Natural killer cell treated with Interleukin-12 subunit alpha and Interleukin-12 subunit beta and Interleukin-15 and Interleukin-18, amount 100 ng/mL, for 72 hours (primary cell): ENCODE measurements at regions not wholly inside any gene's neighbourhood (a gene's known extent, or its start where the extent isn't known, plus 50 kb on each side); places are given as distances from the start of the nearest gene placed in this dataset.

Experiments used
- ATAC-seq, 2 donors: fragments of 150-1000 bp; cut with Tn5 transposase in 1 of 2; sonication (Bioruptor Pico), chemical (Tn5 transposase) in 1 of 2; 2 replicates each; pipeline ENCODE4 v1.10.0; 2021
- DNase-seq: peaks from one replicate; pipeline ENCODE4 v3.0.0; 2022; ENCODE audit warnings: low spot score
- H3K27ac Mint-ChIP-seq, 2 donors: 1 replicate in 1 of 2; 2 replicates in 1 of 2; pipeline ENCODE4 v1.8.0; 2022; ENCODE audit warnings: mixed read lengths in 2 of 2, mild to moderate bottlenecking in 1 of 2, moderate library complexity in 1 of 2
- H3K27me3 Mint-ChIP-seq, 2 donors: 1 replicate in 1 of 2; 2 replicates in 1 of 2; pipeline ENCODE4 v1.8.0; 2022; ENCODE audit warnings: mixed read lengths in 2 of 2
- H3K36me3 Mint-ChIP-seq: one replicate; pipeline ENCODE4 v1.8.0; 2022; ENCODE audit warnings: mixed read lengths
- H3K4me1 Mint-ChIP-seq, 2 donors: 1 replicate in 1 of 2; 2 replicates in 1 of 2; pipeline ENCODE4 v1.8.0; 2022; ENCODE audit warnings: low read depth in 2 of 2, mixed read lengths in 2 of 2, mild to moderate bottlenecking in 1 of 2
- H3K4me3 Mint-ChIP-seq: one replicate; pipeline ENCODE4 v1.8.0; 2022; ENCODE audit warnings: mixed read lengths
- H3K9me3 Mint-ChIP-seq: 2 replicates; pipeline ENCODE4 v1.8.0; 2022; ENCODE audit warnings: mixed read lengths

DNA sequence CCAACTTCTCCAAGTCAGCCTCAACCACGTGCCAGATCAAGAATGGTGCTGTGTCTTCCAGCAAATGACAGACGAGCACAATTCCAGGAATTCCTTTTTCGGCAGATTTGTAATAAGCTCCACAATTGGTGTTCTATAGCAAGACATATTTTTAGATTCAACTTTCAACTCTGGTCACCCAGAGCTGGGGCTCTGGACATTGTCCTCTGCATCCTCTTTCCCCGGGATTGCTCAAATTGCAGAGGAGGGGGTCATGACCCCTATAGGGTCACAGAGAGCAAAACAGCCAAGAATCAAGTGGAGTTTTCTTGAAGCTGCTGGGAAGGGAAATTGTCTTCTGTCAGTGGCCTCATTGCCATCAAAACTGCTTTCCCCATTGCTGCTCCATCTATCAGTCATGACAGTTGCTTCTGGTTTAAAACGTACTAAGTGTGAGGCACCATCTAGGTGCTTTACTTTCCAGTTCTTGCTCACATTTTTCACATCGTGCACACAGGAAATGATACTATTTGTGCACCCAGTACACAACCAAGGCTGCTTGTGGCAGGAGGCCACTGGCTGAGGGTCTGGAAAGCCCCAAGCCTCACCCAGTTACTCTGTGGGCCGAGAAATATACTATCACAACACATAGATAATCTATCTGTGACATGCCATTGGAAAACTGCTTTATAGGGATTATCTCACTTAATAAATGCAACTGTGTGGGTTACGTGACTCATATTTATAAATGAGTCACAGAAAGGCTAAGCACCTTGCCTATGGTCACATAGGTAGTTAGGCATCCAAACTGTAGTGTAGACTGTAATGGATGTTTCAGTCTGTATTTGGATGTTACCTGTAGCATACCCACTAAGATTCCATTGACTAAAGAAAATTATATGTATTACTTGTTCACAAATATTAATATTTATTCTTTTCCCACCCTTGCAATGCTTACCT lies 91.7 kb upstream of the PHOX2B start:
- ATAC-seq (no peak), DNase-seq (no peak)
- Mint-ChIP-seq H3K4me1 (no peaks in the 10 kb centered on the region), H3K27me3 (peaks cover 0 to 4% of the 10 kb centered on the region in 2 donors), H3K4me3 (no peak overlapping the region), H3K9me3 (no peaks in the 10 kb centered on the region), H3K27ac (no peak overlapping the region), H3K36me3 (no peaks in the 10 kb centered on the region)

DNA sequence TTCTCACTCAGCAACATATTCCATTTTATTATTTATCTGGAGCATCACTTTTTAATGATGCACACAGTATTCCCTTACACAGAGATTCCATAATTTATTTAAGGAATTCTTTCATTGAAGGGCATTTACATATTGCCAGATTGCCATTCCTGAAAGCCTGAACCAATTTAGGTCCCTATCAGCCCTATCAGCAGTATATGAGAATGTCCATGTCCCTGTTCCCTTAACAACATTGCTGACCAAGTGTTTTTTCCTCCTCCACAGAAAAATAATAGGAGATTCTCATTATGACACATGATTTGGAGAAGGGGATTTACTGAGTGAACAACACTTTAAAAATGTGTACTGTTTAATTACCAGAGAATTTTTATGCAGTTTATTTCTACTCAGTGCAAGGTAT lies 90.1 kb upstream of the PHOX2B start:
- no peaks in the 10 kb centered on the region for H3K9me3 Mint-ChIP-seq
- H3K4me1 Mint-ChIP-seq: no peaks in the 10 kb centered on the region
- no peaks in the 10 kb centered on the region for H3K27me3 Mint-ChIP-seq
- ATAC-seq (no peak), DNase-seq (no peak)
- H3K27ac Mint-ChIP-seq: no peak overlapping the region
- no peak overlapping the region for H3K4me3 Mint-ChIP-seq
- H3K36me3 Mint-ChIP-seq: no peaks in the 10 kb centered on the region

DNA sequence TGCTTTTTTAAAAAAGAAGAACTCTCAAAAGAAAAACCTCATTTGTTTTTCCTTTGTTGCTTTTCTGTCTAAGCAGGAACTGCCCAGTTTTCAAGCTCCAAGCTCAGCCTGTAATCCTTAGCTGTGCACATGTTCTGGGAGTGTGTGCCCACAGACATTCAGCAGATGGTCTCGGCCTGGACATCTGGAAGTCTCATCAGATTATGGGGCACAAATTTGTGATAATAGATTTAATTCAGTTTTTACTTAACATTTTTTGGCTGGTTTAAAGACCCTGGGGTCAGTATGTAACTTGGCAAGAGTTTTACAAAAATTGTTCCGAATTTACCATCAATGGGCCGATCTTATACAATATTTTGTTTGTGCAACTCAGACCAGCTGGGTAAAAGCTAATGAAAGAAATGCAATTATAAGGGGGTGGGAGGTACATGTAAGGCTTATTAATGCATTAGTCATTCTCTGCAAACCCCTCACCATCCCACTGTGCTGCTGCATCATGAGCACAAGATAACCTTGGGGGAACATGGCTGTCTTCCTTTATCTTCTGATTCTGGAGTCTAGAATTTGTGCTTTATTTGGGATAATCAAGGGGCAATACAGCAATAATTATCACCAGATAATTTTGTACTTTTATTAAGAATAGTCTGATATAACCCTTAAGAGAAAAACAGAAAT lies 86.9 kb upstream of the PHOX2B start:
- DNase-seq (no peak), ATAC-seq (no peak)
- no peak overlapping the region for H3K4me3 Mint-ChIP-seq
- H3K4me1 Mint-ChIP-seq: no peaks in the 10 kb centered on the region
- H3K36me3 Mint-ChIP-seq: no peaks in the 10 kb centered on the region
- H3K27ac Mint-ChIP-seq: no peak overlapping the region
- peaks cover under 1 to 11% of the 10 kb centered on the region in 2 donors for H3K27me3 Mint-ChIP-seq
- H3K9me3 Mint-ChIP-seq: no peaks in the 10 kb centered on the region

DNA sequence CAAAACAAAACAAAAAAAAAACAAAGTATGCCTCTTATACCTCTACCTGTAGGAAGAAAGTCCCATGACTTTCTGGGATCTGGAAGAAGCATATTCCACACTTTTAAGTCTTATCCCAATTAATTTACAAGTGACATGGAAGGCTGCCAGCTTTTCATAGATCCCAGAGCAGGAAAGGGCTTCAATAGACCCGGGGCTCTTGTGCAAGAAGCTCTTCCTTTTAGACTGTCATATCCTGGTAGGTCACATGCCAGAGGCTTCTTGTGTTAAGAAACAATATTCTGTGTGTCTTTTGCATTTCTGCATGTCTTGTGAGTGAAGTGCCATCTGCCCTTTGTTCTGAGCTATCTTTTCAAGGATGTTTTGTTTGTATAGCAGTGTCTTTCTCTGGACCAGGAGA lies 84.4 kb upstream of the PHOX2B start:
- H3K4me3 Mint-ChIP-seq: no peak overlapping the region
- H3K9me3 Mint-ChIP-seq: no peaks in the 10 kb centered on the region
- no peak overlapping the region for H3K27ac Mint-ChIP-seq
- ATAC-seq (no peak), DNase-seq (no peak)
- peaks cover 2 to 16% of the 10 kb centered on the region in 2 donors for H3K27me3 Mint-ChIP-seq
- H3K4me1 Mint-ChIP-seq: no peaks in the 10 kb centered on the region
- no peaks in the 10 kb centered on the region for H3K36me3 Mint-ChIP-seq

DNA sequence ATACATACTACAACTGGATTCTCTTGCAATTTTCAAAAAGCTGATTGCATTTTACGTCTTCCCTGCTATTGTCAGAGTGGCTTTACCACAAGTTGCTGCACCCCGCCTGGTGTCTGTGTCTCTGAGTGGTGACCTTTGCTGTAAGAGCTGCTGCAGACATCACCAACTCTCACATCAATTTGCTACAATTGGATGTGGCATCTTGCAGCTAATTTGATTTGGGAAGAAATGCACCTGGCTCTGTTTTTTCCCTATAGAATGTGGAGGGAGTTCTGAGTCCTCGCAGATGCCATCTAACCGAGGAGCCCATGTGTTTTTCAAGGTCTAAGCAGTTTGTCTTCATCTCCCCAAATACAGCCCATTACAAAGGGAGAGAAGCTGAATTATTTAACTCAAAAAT lies 73.8 kb upstream of the PHOX2B start:
- DNase-seq (no peak), ATAC-seq (no peak)
- Mint-ChIP-seq H3K36me3 (no peaks in the 10 kb centered on the region), H3K27ac (no peak overlapping the region), H3K4me3 (no peak overlapping the region), H3K27me3 (peaks cover 10 to 23% of the 10 kb centered on the region in 2 donors), H3K9me3 (no peaks in the 10 kb centered on the region), H3K4me1 (no peaks in the 10 kb centered on the region)

DNA sequence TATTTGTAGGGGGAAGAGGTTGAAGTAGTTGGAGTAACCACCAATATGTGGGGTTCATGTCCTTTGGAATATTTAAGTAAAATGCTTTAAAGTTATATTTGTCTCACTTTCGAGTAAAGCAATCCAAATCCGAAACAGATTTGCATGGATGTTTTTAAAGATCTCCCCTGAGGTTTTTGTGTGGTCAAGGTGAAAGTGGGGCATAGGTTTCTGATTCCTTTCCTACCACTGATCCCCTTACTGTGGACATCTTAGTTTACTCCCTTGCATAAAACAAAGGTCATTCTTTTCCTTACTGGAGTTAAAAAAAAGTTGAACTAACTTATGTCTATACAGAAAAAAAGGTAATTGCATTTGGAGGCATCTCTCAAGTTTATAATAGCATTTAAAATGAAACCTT lies 71.9 kb upstream of the PHOX2B start:
- Mint-ChIP-seq H3K36me3 (no peaks in the 10 kb centered on the region), H3K27me3 (peaks cover 5 to 14% of the 10 kb centered on the region in 2 donors), H3K27ac (no peak overlapping the region), H3K4me3 (no peak overlapping the region), H3K9me3 (no peaks in the 10 kb centered on the region), H3K4me1 (no peaks in the 10 kb centered on the region)
- no peak for DNase-seq
- no peak for ATAC-seq

DNA sequence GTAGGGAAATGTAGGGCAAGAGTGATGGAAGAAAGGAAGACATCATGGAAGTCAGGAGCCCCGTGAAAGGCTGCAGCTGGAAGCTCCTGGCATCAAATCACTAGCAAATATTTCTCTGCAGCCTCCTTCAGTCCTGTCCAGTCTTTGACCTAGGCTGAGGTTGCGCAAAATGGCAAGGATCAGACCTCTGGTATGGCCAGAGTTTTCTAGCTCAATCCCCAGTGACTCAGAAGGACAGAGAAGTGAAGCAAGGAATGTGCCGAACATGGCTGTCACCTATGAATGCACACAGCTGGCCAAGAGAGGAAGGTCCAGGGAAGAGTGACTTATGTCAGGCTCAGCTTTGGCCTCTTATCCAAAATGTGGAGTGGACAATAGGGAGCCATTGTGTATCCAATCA lies 71.1 kb upstream of the PHOX2B start:
- DNase-seq (no peak), ATAC-seq (no peak)
- no peaks in the 10 kb centered on the region for H3K36me3 Mint-ChIP-seq
- H3K9me3 Mint-ChIP-seq: no peaks in the 10 kb centered on the region
- H3K27me3 Mint-ChIP-seq: peaks cover 5 to 14% of the 10 kb centered on the region in 2 donors
- H3K4me3 Mint-ChIP-seq: no peak overlapping the region
- H3K27ac Mint-ChIP-seq: no peak overlapping the region
- no peaks in the 10 kb centered on the region for H3K4me1 Mint-ChIP-seq

DNA sequence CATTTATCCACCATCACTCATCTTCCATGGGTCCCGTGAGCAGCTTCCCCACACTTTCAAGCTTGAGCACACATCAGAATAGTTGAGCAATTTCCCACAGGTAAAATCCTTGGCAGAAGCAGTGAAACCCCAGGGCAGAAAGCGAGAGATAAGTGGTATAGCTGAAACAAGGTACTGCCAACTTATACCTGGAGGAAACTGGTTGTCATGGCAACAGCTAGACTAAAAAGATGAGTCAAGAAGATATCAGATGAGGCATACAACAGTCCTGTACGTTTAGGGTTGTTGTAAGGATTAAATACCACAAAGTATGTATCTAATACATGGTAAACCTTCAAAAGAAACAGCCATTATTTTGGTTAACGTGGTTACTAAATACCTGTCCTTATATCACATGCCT lies 66.9 kb upstream of the PHOX2B start:
- Mint-ChIP-seq H3K4me1 (no peaks in the 10 kb centered on the region), H3K27ac (no peak overlapping the region), H3K9me3 (peaks cover 6% of the 10 kb centered on the region), H3K27me3 (peaks cover 3 to 24% of the 10 kb centered on the region in 2 donors), H3K36me3 (no peaks in the 10 kb centered on the region), H3K4me3 (no peak overlapping the region)
- ATAC-seq (no peak), DNase-seq (no peak)

DNA sequence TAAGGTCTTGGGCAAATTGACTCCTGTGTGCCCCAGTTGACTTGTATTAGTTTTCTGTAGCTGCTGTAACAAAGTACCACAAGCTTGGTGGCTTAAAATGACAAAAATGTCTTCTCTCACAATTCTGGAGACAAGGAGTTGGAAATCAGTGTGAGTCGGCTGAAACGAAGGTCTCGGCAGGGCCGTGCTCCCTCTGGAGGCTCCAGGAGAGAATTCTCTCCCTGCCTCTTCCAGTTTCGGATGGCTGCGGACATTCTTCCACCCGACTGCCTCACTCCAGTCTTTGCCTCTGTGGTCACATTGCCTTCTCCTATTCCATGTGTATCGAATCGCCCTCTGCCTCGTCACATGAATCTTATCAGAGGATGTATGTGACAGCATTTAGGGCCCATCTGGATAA lies 66.0 kb upstream of the PHOX2B start:
- H3K4me3 Mint-ChIP-seq: no peak overlapping the region
- ATAC-seq (no peak), DNase-seq (no peak)
- no peaks in the 10 kb centered on the region for H3K4me1 Mint-ChIP-seq
- no peak overlapping the region for H3K27ac Mint-ChIP-seq
- H3K36me3 Mint-ChIP-seq: no peaks in the 10 kb centered on the region
- H3K9me3 Mint-ChIP-seq: peaks cover 6% of the 10 kb centered on the region
- H3K27me3 Mint-ChIP-seq: peaks cover 3 to 23% of the 10 kb centered on the region in 2 donors

DNA sequence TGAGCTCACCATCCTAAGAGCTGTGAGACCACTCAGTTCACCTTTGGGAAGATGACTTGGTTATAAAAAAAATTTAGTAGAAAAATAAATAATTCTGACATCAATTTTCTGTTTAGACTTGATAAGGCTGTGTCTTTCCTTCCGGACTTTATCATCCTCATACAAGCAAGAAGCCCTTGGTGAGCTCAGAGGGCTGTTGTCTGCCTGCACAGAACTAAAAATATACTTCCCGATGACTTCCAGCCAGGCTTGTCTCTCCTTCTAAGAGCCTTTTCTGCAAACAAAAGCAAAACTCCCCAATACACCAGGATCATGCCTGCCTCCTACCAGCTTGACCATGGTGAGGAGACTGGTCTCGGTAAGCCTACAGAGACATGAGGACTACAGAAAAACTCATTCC lies 58.3 kb upstream of the PHOX2B start:
- ATAC-seq (no peak), DNase-seq (no peak)
- Mint-ChIP-seq H3K27me3 (peaks cover 3 to 15% of the 10 kb centered on the region in 2 donors), H3K4me3 (no peak overlapping the region), H3K27ac (no peak overlapping the region), H3K36me3 (no peaks in the 10 kb centered on the region), H3K9me3 (peaks cover 7% of the 10 kb centered on the region), H3K4me1 (no peaks in the 10 kb centered on the region)

DNA sequence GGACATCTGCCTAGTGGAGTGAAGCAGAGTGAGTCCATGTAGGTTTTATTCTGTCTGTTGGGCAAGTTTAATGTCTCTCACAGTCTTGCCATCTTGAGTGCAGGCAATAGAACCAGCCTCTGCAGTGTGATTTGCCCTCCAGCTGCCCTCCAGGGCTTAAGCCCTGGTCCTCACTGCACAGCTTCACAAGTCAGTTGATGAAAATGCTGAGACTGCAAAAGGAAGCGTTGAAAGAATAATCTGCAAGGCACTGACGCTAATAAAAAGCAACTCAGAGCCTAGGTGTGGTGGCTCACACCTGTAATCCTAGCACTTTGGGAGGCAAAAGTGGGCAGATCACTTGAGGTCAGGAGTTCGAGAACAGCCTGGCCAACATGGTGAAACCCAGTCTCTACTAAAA lies 54.1 kb upstream of the PHOX2B start:
- DNase-seq (no peak), ATAC-seq (no peak)
- H3K4me3 Mint-ChIP-seq: no peak overlapping the region
- H3K9me3 Mint-ChIP-seq: peaks cover 7% of the 10 kb centered on the region
- no peak overlapping the region for H3K27ac Mint-ChIP-seq
- H3K27me3 Mint-ChIP-seq: peaks cover 0 to 7% of the 10 kb centered on the region in 2 donors
- no peaks in the 10 kb centered on the region for H3K36me3 Mint-ChIP-seq
- H3K4me1 Mint-ChIP-seq: no peaks in the 10 kb centered on the region

DNA sequence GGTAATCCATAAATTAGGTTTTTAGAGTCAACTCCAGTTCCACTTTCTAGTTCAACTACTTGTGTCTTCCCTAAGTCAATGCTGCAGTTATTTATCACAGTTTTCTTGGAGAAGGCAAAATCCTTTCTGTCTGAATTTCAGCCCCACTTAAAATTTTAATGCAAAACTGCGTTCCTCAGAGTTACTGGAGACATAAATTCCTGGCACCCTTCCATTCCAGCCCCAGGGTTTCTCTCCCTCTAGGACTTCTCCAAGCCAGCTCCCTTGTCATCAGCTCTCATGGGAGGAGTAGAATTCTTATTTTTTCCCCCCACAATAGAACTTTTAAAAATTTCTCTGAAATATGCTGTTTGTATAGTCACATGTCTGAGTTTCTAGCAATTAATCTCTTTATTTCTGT lies 50.6 kb upstream of the PHOX2B start:
- ATAC-seq: no peak
- Mint-ChIP-seq H3K27me3 (peaks cover 0 to 7% of the 10 kb centered on the region in 2 donors), H3K27ac (no peak overlapping the region), H3K9me3 (peaks cover 4% of the 10 kb centered on the region), H3K36me3 (no peaks in the 10 kb centered on the region), H3K4me1 (no peaks in the 10 kb centered on the region), H3K4me3 (no peak overlapping the region)
- no peak for DNase-seq
